ENCODE measurements at regions not wholly inside any gene's neighbourhood (a gene's known extent, or its start where the extent isn't known, plus 50 kb on each side); places are given as distances from the start of the nearest gene placed in this dataset.

DNA sequence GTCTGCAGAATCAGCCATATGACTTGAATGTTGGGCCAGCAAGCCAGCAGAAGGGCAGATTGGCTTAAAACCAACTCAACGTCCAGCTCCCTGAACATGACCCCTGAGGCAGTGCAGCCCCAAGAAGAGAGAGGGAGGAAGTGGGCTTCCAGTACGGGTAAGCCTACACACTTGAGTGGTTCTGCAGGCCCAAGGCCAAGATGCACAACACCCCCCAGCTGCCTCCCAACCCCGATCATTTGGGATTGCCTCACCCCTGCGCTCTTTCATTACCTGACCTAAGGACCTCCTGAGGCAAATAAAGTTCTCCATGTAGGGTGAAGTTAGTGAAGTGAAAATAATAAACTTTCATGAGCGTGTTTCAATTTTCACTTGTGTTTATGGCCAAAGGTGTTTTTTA lies 536.0 kb downstream of the TNS1 start:
- ATAC-seq (ENCODE audit: low read depth) (no peak), DNase-seq (no peak)
- H3K4me3 Mint-ChIP-seq: no peak overlapping the region
- no peaks in the 10 kb centered on the region for H3K27me3 Mint-ChIP-seq
- CTCF ChIA-PET: interaction anchor here (1.1 kb wide), 1 partner anchor 42 kb away, joined by 3 read pairs; no protein-coding TSS in a partner anchor
- no peaks in the 10 kb centered on the region for H3K9me3 Mint-ChIP-seq
- intact Hi-C loops (cut with micrococcal nuclease): no loop called here
- peaks cover 5% of the 10 kb centered on the region for H3K4me1 Mint-ChIP-seq
- POLR2A ChIA-PET: no interaction called here
- no peak overlapping the region for H3K27ac Mint-ChIP-seq
- TF ChIP-seq, protein P1, sequence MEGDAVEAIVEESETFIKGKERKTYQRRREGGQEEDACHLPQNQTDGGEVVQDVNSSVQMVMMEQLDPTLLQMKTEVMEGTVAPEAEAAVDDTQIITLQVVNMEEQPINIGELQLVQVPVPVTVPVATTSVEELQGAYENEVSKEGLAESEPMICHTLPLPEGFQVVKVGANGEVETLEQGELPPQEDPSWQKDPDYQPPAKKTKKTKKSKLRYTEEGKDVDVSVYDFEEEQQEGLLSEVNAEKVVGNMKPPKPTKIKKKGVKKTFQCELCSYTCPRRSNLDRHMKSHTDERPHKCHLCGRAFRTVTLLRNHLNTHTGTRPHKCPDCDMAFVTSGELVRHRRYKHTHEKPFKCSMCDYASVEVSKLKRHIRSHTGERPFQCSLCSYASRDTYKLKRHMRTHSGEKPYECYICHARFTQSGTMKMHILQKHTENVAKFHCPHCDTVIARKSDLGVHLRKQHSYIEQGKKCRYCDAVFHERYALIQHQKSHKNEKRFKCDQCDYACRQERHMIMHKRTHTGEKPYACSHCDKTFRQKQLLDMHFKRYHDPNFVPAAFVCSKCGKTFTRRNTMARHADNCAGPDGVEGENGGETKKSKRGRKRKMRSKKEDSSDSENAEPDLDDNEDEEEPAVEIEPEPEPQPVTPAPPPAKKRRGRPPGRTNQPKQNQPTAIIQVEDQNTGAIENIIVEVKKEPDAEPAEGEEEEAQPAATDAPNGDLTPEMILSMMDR (IDR thresholded peaks at IDR 0.05): no peak
- H3K36me3 Mint-ChIP-seq (ENCODE audit: low read depth): no peaks in the 10 kb centered on the region

DNA sequence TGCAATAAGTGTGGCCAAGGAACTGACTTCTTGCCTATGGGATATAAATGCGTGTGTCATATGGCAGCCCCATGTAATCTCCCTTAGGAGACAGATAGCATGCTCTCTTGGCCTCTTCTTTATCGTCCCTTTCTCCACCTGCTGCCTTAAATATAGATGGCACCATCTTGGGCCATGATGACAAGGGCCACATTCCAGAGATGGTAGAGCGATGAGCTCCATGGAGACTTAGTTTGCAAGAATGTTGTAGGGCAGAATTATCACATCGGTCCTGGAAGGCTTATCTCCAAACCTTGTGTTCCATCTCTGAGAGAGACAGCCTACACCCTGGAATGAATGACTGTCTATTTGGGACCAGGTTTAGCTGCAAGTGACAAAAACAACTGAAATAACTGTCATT lies 536.7 kb downstream of the TNS1 start:
- DNase-seq: no peak
- H3K27ac Mint-ChIP-seq: no peak overlapping the region
- H3K4me3 Mint-ChIP-seq: no peak overlapping the region
- intact Hi-C loops (cut with micrococcal nuclease): no loop called here
- ATAC-seq (ENCODE audit: low read depth): no peak
- TF ChIP-seq, protein P1 (IDR thresholded peaks at IDR 0.05): no peak
- POLR2A ChIA-PET: no interaction called here
- H3K4me1 Mint-ChIP-seq: peaks cover 5% of the 10 kb centered on the region
- H3K36me3 Mint-ChIP-seq (ENCODE audit: low read depth): no peaks in the 10 kb centered on the region
- H3K9me3 Mint-ChIP-seq: no peaks in the 10 kb centered on the region
- CTCF ChIA-PET: interaction anchor here (1.1 kb wide), 1 partner anchor 42 kb away, joined by 3 read pairs; no protein-coding TSS in a partner anchor
- no peaks in the 10 kb centered on the region for H3K27me3 Mint-ChIP-seq

DNA sequence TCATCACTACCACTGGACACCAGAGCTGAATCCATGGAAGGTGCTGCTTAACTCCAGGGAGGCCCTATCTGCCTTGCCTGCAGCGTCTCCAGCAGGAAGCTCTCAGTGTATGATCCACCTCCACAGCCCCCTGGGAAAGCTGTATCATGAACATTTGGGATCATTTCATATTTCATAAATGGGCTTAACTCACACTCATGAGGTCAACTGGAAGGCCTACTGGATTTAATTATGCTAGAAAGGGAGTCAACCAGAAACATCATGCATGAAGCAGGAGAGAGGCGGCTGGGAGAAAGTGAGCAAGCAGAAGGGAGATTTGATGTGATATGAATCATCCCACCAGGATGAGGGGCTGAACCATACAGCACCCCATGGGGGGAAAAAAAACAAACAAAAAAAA lies 537.7 kb downstream of the TNS1 start:
- Mint-ChIP-seq H3K27me3 (no peaks in the 10 kb centered on the region), H3K9me3 (no peaks in the 10 kb centered on the region), H3K36me3 (ENCODE audit: low read depth) (no peaks in the 10 kb centered on the region), H3K4me1 (peaks cover 5% of the 10 kb centered on the region), H3K27ac (no peak overlapping the region), H3K4me3 (no peak overlapping the region)
- CTCF ChIA-PET: no interaction called here
- no peak for DNase-seq
- ATAC-seq (ENCODE audit: low read depth): no peak
- POLR2A ChIA-PET: no interaction called here
- TF ChIP-seq, protein P1 (IDR thresholded peaks at IDR 0.05): no peak
- intact Hi-C loops (cut with micrococcal nuclease): no loop called here

DNA sequence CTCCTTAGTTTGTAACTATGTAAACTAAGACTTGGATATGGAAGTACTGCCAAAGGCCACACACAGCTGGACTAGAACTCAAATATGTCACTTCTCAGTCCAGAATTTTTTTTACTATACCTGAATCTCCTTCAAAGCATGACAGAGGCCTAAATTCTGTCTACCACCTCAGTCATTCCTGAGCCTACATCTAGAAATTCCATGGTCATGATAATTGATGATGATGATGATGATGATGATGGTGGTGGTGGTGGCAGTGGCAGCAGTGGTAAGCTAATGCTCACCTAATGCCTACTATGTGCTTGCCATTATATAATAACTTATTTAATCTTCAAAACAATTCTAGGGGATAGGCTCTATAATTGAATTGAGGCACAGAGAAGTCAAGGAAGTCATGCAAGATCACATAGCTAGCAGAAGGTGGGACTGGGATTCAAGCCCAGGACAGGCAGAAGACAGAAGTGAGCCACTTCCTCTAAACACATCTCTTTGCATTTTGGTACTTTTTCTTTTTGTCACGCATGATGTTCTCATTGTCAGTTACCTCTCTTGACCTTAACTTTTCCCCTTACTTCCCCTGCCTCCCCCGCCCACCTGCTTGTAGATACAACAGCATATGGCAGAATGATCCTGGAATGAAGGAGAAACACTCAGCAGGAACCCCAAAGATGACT lies 539.3 kb downstream of the TNS1 start:
- Mint-ChIP-seq H3K4me1 (peaks cover 5% of the 10 kb centered on the region), H3K27ac (no peak overlapping the region), H3K36me3 (ENCODE audit: low read depth) (no peaks in the 10 kb centered on the region), H3K4me3 (no peak overlapping the region), H3K9me3 (no peaks in the 10 kb centered on the region), H3K27me3 (no peaks in the 10 kb centered on the region)
- ChIA-PET CTCF (no interaction called here), POLR2A (no interaction called here)
- intact Hi-C loops (cut with micrococcal nuclease): no loop called here
- no peak for DNase-seq
- TF ChIP-seq, protein P1 (IDR thresholded peaks at IDR 0.05): no peak
- no peak for ATAC-seq (ENCODE audit: low read depth)

DNA sequence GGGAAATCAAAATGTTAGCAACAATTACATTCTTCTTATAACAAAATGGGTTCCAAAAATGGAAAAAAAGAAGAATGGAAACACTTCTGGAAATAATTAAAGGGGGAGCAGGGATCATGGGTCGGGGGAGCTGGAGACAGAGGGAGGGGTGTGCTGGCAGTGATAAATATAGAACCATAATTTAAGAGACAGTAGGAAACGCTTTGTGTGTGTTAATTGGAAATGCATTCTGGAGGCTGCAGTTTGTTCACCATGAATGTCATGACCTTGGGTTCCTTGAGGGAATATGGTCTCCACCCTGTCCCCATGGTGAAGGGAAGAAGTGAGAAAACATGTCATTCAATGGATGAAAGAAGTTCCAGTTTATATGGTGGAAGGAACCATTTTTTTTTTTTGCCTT lies 540.7 kb downstream of the TNS1 start:
- CTCF ChIA-PET: no interaction called here
- H3K27ac Mint-ChIP-seq: no peak overlapping the region
- POLR2A ChIA-PET: no interaction called here
- no peak overlapping the region for H3K4me3 Mint-ChIP-seq
- H3K36me3 Mint-ChIP-seq (ENCODE audit: low read depth): no peaks in the 10 kb centered on the region
- no peaks in the 10 kb centered on the region for H3K9me3 Mint-ChIP-seq
- intact Hi-C loops (cut with micrococcal nuclease): no loop called here
- DNase-seq (no peak), ATAC-seq (ENCODE audit: low read depth) (no peak)
- TF ChIP-seq, protein P1 (IDR thresholded peaks at IDR 0.05): no peak
- H3K27me3 Mint-ChIP-seq: no peaks in the 10 kb centered on the region
- H3K4me1 Mint-ChIP-seq: peaks cover 5% of the 10 kb centered on the region

All from activated B cell treated with CpG ODN at 0.5 μM for 24 hours (primary cell).